Ectodermal cell (in vitro differentiated cells): ENCODE measurements at regions not wholly inside any gene's neighbourhood (a gene's known extent, or its start where the extent isn't known, plus 50 kb on each side); places are given as distances from the start of the nearest gene placed in this dataset.

Source experiments
- H3K27ac ChIP-seq: 2 replicates; pipeline ENCODE4 v1.7.0; 2013; ENCODE audit warnings: mild to moderate bottlenecking, low read depth, low read length; ENCODE audit not compliant: insufficient read depth, poor library complexity, severe bottlenecking
- H3K27me3 ChIP-seq: 2 replicates; pipeline ENCODE4 v1.7.0; 2013; ENCODE audit warnings: mild to moderate bottlenecking, low read length; ENCODE audit not compliant: insufficient read depth, control insufficient read depth, poor library complexity, severe bottlenecking
- H3K36me3 ChIP-seq: one replicate; pipeline ENCODE4 v1.7.0; 2013; ENCODE audit warnings: low read length; ENCODE audit not compliant: control insufficient read depth, insufficient read depth
- H3K4me1 ChIP-seq: one replicate; pipeline ENCODE4 v1.7.0; 2013; ENCODE audit warnings: low read length; ENCODE audit not compliant: control insufficient read depth, insufficient read depth
- H3K4me3 ChIP-seq: 2 replicates; pipeline ENCODE4 v1.7.0; 2013; ENCODE audit warnings: low read depth, low read length, control low read depth; ENCODE audit not compliant: insufficient read depth
- H3K9me3 ChIP-seq: 2 replicates; pipeline ENCODE4 v1.7.0; 2013; ENCODE audit warnings: mild to moderate bottlenecking, low read length, moderate library complexity; ENCODE audit not compliant: control insufficient read depth
- WGBS, 2 experiments: methylation state at CpG; one replicate each; pipeline ENCODE4 v1.1.7; 2013; ENCODE audit warnings: missing lambda C conversion rate in 2 of 2; 5-methylcytosine and 5-hydroxymethylcytosine counted together

GRCh38 chr13:54185785-54186184, 1157.2 kb downstream of the OLFM4 start:
- Histone ChIP-seq H3K27ac (no peak overlapping the region), H3K4me3 (no peak overlapping the region), H3K4me1 (peaks cover 2% of the 10 kb centered on the region), H3K27me3 (no peaks in the 10 kb centered on the region), H3K36me3 (no peaks in the 10 kb centered on the region), H3K9me3 (no peaks in the 10 kb centered on the region)
- WGBS, 2 experiments: 10 to 14% methylated on average over 1 of the region's 1 CpG

GRCh38 chr13:54187461-54187860, 1158.8 kb downstream of the OLFM4 start:
- no peak overlapping the region for H3K27ac ChIP-seq
- no peaks in the 10 kb centered on the region for H3K9me3 ChIP-seq
- H3K4me1 ChIP-seq: peaks cover 2% of the 10 kb centered on the region
- no peaks in the 10 kb centered on the region for H3K36me3 ChIP-seq
- H3K27me3 ChIP-seq: no peaks in the 10 kb centered on the region
- H3K4me3 ChIP-seq: no peak overlapping the region
- WGBS, 2 experiments: 87 to 98% methylated on average over 1 of the region's 1 CpG

- Histone ChIP-seq H3K27me3 (no peaks in the 10 kb centered on the region), H3K4me1 (peaks cover 4% of the 10 kb centered on the region), H3K9me3 (no peaks in the 10 kb centered on the region), H3K4me3 (no peak overlapping the region), H3K27ac (no peak overlapping the region), H3K36me3 (no peaks in the 10 kb centered on the region)
- 58 to 70% methylated on average over 3 to 5 of the region's 5 CpGs for WGBS, 2 experiments
These were observed 1165.8 kb downstream of the OLFM4 start for GRCh38 chr13:54194233-54195024.

GRCh38 chr13:54196684-54197083, 1168.1 kb downstream of the OLFM4 start:
- Histone ChIP-seq H3K27ac (no peak overlapping the region), H3K9me3 (no peaks in the 10 kb centered on the region), H3K36me3 (no peaks in the 10 kb centered on the region), H3K27me3 (no peaks in the 10 kb centered on the region), H3K4me3 (no peak overlapping the region), H3K4me1 (peaks cover 4% of the 10 kb centered on the region)

GRCh38 chr13:54198911-54199310, 1170.3 kb downstream of the OLFM4 start:
- no peak overlapping the region for H3K27ac ChIP-seq
- H3K36me3 ChIP-seq: no peaks in the 10 kb centered on the region
- H3K27me3 ChIP-seq: no peaks in the 10 kb centered on the region
- WGBS, 2 experiments: 42 to 50% methylated on average over 2 of the region's 2 CpGs
- H3K9me3 ChIP-seq: no peaks in the 10 kb centered on the region
- H3K4me3 ChIP-seq: no peak overlapping the region
- H3K4me1 ChIP-seq: peaks cover 4% of the 10 kb centered on the region

GRCh38 chr13:54206626-54207025, 1178.0 kb downstream of the OLFM4 start:
- Histone ChIP-seq H3K27me3 (no peaks in the 10 kb centered on the region), H3K9me3 (no peaks in the 10 kb centered on the region), H3K4me1 (no peaks in the 10 kb centered on the region), H3K36me3 (no peaks in the 10 kb centered on the region), H3K27ac (no peak overlapping the region), H3K4me3 (no peak overlapping the region)
- no CpG with 5 or more reads among the region's 1 CpG for WGBS, 2 experiments

GRCh38 chr13:54210397-54211049, 1181.9 kb downstream of the OLFM4 start:
- Histone ChIP-seq H3K27me3 (no peaks in the 10 kb centered on the region), H3K36me3 (no peaks in the 10 kb centered on the region), H3K27ac (no peak overlapping the region), H3K4me1 (no peaks in the 10 kb centered on the region), H3K4me3 (no peak overlapping the region), H3K9me3 (no peaks in the 10 kb centered on the region)
- 50 to 75% methylated on average over 2 of the region's 2 CpGs for WGBS, 2 experiments

GRCh38 chr13:54216221-54216620, 1187.6 kb downstream of the OLFM4 start:
- Histone ChIP-seq H3K9me3 (no peaks in the 10 kb centered on the region), H3K4me1 (no peaks in the 10 kb centered on the region), H3K36me3 (no peaks in the 10 kb centered on the region), H3K4me3 (no peak overlapping the region), H3K27ac (no peak overlapping the region), H3K27me3 (no peaks in the 10 kb centered on the region)
- 88 to 90% methylated on average over 2 of the region's 2 CpGs for WGBS, 2 experiments

- 58 to 74% methylated on average over 1 of the region's 1 CpG for WGBS, 2 experiments
These were observed 1198.3 kb downstream of the OLFM4 start for GRCh38 chr13:54226876-54227275.

GRCh38 chr13:54232700-54233099, 1204.1 kb downstream of the OLFM4 start:
- Histone ChIP-seq H3K36me3 (no peaks in the 10 kb centered on the region), H3K9me3 (no peaks in the 10 kb centered on the region), H3K27ac (no peak overlapping the region), H3K4me1 (no peaks in the 10 kb centered on the region), H3K4me3 (no peak overlapping the region), H3K27me3 (no peaks in the 10 kb centered on the region)
- 100% methylated on average over 1 of the region's 1 CpG; no CpG with 5 or more reads in 1 of the 2 experiments for WGBS, 2 experiments

More at GRCh38 chr13:54226876-54227275, 1198.3 kb downstream of the OLFM4 start:
- no peaks in the 10 kb centered on the region for H3K9me3 ChIP-seq
- H3K4me3 ChIP-seq: no peak overlapping the region
- H3K36me3 ChIP-seq: no peaks in the 10 kb centered on the region
- no peak overlapping the region for H3K27ac ChIP-seq
- no peaks in the 10 kb centered on the region for H3K27me3 ChIP-seq
- H3K4me1 ChIP-seq: no peaks in the 10 kb centered on the region
